ENCODE measurements at regions not wholly inside any gene's neighbourhood (a gene's known extent, or its start where the extent isn't known, plus 50 kb on each side); places are given as distances from the start of the nearest gene placed in this dataset.
"Not testable (repeated sequence)": the region's sequence is repeated elsewhere in the genome, so short reads cannot be mapped to it uniquely, and the experiment has no call there.

DNA sequence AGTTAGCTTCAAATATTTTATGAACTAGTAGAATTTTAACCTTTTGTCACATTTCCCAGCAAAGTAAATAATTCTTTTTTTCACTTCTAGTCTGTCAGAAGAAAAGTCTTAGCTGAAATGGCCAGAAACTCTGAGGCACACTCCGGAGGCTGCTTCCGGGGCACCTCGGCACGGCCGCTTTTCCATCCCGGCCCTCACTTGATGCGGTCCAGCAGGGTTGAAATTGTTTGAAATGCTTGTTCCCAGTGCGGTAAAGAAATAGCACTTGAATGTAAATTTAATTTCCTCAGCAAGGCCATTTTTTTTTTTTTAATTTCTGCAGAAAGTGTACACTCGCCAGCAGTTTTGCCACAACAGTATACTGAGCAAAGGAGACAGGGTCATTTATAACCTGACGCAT, 154.7 kb upstream of the FAM20C start:
- H3K36me3 ChIP-seq (ENCODE audit: control insufficient read depth in 1 of 2, insufficient read depth in 2 of 2, low read length in 2 of 2); H3K9ac ChIP-seq (ENCODE audit: low read length); DNase-seq (ENCODE audit: low read depth, low spot score); CTCF ChIA-PET; H3K9me2 ChIP-seq (ENCODE audit: insufficient read depth); BruUV-seq (replicated peaks); POLR2A ChIA-PET; H3K4me3 ChIP-seq (replicated peaks in 1 of 2; ENCODE audit: low read depth in 1 of 2, low read length in 2 of 2); H2AFZ ChIP-seq (ENCODE audit: low read depth, low read length, poor library complexity, severe bottlenecking); H3K4me1 ChIP-seq (ENCODE audit: control insufficient read depth in 1 of 2, insufficient read depth in 2 of 2, low read length in 2 of 2); H3K79me2 ChIP-seq (ENCODE audit: insufficient read depth, low read length); H3K9me3 ChIP-seq (ENCODE audit: control insufficient read depth in 1 of 2, insufficient read depth in 1 of 2, low read depth in 1 of 2, low read length in 2 of 2); H4K20me1 ChIP-seq (ENCODE audit: insufficient read depth); intact Hi-C loops (cut with micrococcal nuclease); H3K27ac ChIP-seq (ENCODE audit: low read depth, low read length); H3K4me2 ChIP-seq (ENCODE audit: low read length); RAD21 ChIA-PET (ENCODE audit: low non-redundant PET in 1 of 2, low total read pairs in 2 of 2, uncharacterized antibody in 2 of 2, unreplicated experiment in 2 of 2); ATAC-seq: not testable (repeated sequence)
- H3K27me3 ChIP-seq (ENCODE audit: insufficient read depth, low read length), result peaks cover 12% of the 10 kb centered on the region; the same call in 1 of the 2 replicates

DNA sequence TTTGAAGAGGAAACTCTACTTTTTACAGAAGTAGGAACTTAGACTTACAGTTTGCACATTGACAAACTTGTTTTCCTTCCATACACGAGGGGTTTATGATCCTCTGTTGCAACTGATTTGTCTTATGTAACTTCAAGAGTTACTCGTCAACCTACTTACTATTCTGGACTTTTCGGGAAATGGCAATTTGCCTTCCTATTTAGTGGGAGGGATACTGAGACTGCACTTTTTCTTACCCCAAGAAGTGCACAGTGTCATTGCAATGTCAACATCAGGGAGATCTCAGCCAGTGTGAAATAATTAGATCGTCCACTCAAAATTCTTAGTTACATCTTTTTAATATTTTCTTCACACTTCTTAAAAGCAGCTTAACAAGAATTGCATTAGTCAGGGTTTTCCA, 153.9 kb upstream of the FAM20C start:
- H3K4me2 ChIP-seq (ENCODE audit: low read length); H3K9me2 ChIP-seq (ENCODE audit: insufficient read depth); H3K4me3 ChIP-seq (replicated peaks in 1 of 2; ENCODE audit: low read depth in 1 of 2, low read length in 2 of 2); H3K9ac ChIP-seq (ENCODE audit: low read length); intact Hi-C loops (cut with micrococcal nuclease); POLR2A ChIA-PET; ATAC-seq; RAD21 ChIA-PET (ENCODE audit: low non-redundant PET in 1 of 2, low total read pairs in 2 of 2, uncharacterized antibody in 2 of 2, unreplicated experiment in 2 of 2); H3K79me2 ChIP-seq (ENCODE audit: insufficient read depth, low read length); H2AFZ ChIP-seq (ENCODE audit: low read depth, low read length, poor library complexity, severe bottlenecking); H4K20me1 ChIP-seq (ENCODE audit: insufficient read depth); BruUV-seq (replicated peaks); CTCF ChIA-PET; H3K4me1 ChIP-seq (ENCODE audit: control insufficient read depth in 1 of 2, insufficient read depth in 2 of 2, low read length in 2 of 2); H3K36me3 ChIP-seq (ENCODE audit: control insufficient read depth in 1 of 2, insufficient read depth in 2 of 2, low read length in 2 of 2); H3K9me3 ChIP-seq (ENCODE audit: control insufficient read depth in 1 of 2, insufficient read depth in 1 of 2, low read depth in 1 of 2, low read length in 2 of 2); H3K27ac ChIP-seq (ENCODE audit: low read depth, low read length); DNase-seq (ENCODE audit: low read depth, low spot score): not testable (repeated sequence)
- peaks cover 19% of the 10 kb centered on the region; the same call in 1 of the 2 replicates for H3K27me3 ChIP-seq (ENCODE audit: insufficient read depth, low read length)

DNA sequence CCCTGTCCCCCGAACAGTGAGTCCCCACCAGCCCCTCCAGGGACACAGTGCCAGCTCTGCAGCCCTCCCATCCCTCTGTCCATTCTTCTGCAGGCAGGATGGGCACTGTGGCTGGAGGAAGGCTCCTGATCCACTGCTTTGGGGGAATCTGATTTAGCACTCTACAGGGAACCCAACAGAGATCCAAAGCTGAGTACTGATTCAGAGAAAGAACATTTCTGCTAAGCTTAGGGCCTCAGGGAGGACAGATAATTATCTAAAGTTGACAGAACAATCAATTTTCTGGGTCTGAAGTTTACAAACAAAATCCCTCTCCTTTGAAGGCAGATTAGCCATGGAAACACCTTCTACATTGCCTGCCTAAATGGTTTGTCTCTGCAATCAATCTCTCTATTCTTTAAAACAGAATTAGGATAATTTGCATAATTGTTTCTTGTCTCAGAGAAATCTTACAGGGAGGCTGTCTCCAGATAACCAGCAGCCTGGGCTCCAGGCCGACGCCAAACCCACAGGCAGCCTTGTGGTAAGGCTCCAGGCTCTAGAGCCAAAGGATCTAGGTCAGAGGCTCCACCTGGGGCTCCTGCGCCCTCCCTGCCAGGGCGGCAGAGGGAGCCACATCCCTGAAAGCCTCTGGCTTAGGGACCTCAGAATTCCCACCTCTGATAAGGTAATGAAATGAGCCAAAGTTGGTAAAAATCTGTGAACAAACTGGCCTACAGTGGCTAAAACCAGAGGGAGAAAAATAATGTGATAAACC, 152.2 kb upstream of the FAM20C start:
- H3K79me2 ChIP-seq (ENCODE audit: insufficient read depth, low read length); H3K4me2 ChIP-seq (ENCODE audit: low read length); intact Hi-C loops (cut with micrococcal nuclease); H3K9me3 ChIP-seq (ENCODE audit: control insufficient read depth in 1 of 2, insufficient read depth in 1 of 2, low read depth in 1 of 2, low read length in 2 of 2); H3K4me3 ChIP-seq (replicated peaks in 1 of 2; ENCODE audit: low read depth in 1 of 2, low read length in 2 of 2); CTCF ChIA-PET; H3K9ac ChIP-seq (ENCODE audit: low read length); H3K27ac ChIP-seq (ENCODE audit: low read depth, low read length); BruUV-seq (replicated peaks); H3K36me3 ChIP-seq (ENCODE audit: control insufficient read depth in 1 of 2, insufficient read depth in 2 of 2, low read length in 2 of 2); H4K20me1 ChIP-seq (ENCODE audit: insufficient read depth); H3K4me1 ChIP-seq (ENCODE audit: control insufficient read depth in 1 of 2, insufficient read depth in 2 of 2, low read length in 2 of 2); H3K9me2 ChIP-seq (ENCODE audit: insufficient read depth); RAD21 ChIA-PET (ENCODE audit: low non-redundant PET in 1 of 2, low total read pairs in 2 of 2, uncharacterized antibody in 2 of 2, unreplicated experiment in 2 of 2); POLR2A ChIA-PET; H2AFZ ChIP-seq (ENCODE audit: low read depth, low read length, poor library complexity, severe bottlenecking); DNase-seq (ENCODE audit: low read depth, low spot score): not testable (repeated sequence)
- peaks cover 27% of the 10 kb centered on the region; the same call in 1 of the 2 replicates for H3K27me3 ChIP-seq (ENCODE audit: insufficient read depth, low read length)
- peak; percentile 96 for ATAC-seq
